DND-41 (cell line): ENCODE measurements at regions not wholly inside any gene's neighbourhood (a gene's known extent, or its start where the extent isn't known, plus 50 kb on each side); places are given as distances from the start of the nearest gene placed in this dataset.
"Not testable (repeated sequence)": the region's sequence is repeated elsewhere in the genome, so short reads cannot be mapped to it uniquely, and the experiment has no call there.

Experiments
- ATAC-seq: fragments of 200-7000 bp; cut with Tn5 transposase; 3 replicates; pipeline ENCODE4 v1.9.1; 2021; ENCODE audit warnings: low read depth; ENCODE audit not compliant: insufficient read depth
- DNase-seq: peaks from one replicate; pipeline ENCODE4 v3.0.0-alpha.2; 2020
- H2AFZ ChIP-seq: 2 replicates; pipeline ENCODE4 v1.6.0; 2012; ENCODE audit warnings: low read depth, low read length
- H3K27ac ChIP-seq: 2 replicates; pipeline ENCODE4 v1.5.1; 2012; ENCODE audit warnings: low read length, inconsistent platforms
- H3K27me3 ChIP-seq: fragments of 200-600 bp; sonication (generic); 2 replicates; pipeline ENCODE4 v1.6.0; 2012; ENCODE audit warnings: low read length, mild to moderate bottlenecking, inconsistent platforms; ENCODE audit not compliant: insufficient read depth, poor library complexity
- H3K36me3 ChIP-seq: 2 replicates; pipeline ENCODE4 v1.5.1; 2012; ENCODE audit warnings: low read length, inconsistent platforms; ENCODE audit not compliant: insufficient read depth
- H3K4me1 ChIP-seq: 2 replicates; pipeline ENCODE4 v1.5.1; 2012; ENCODE audit warnings: mild to moderate bottlenecking, low read length; ENCODE audit not compliant: insufficient read depth
- H3K4me2 ChIP-seq: 2 replicates; pipeline ENCODE4 v1.6.0; 2012; ENCODE audit warnings: mild to moderate bottlenecking, moderate library complexity, low read length, inconsistent platforms; ENCODE audit not compliant: insufficient read depth
- H3K4me3 ChIP-seq, 2 experiments: fragments of 200-600 bp in 1 of 2; shearing (Covaris generic) in 1 of 2; 2 replicates each; pipeline ENCODE4 v1.5.1; 2012 to 2016; ENCODE audit warnings: inconsistent platforms in 2 of 2, low read length in 2 of 2, mild to moderate bottlenecking in 2 of 2, low read depth in 1 of 2, moderate library complexity in 1 of 2
- H3K79me2 ChIP-seq: 2 replicates; pipeline ENCODE4 v1.6.0; 2012; ENCODE audit warnings: low read length, inconsistent platforms; ENCODE audit not compliant: insufficient read depth
- H3K9ac ChIP-seq: 2 replicates; pipeline ENCODE4 v1.6.0; 2012; ENCODE audit warnings: low read depth, mild to moderate bottlenecking, inconsistent platforms, low read length, moderate library complexity
- H3K9me3 ChIP-seq: 2 replicates; pipeline ENCODE4 v1.5.1; 2012; ENCODE audit warnings: low read length, moderate library complexity, mild to moderate bottlenecking, inconsistent platforms; ENCODE audit not compliant: insufficient read depth, severe bottlenecking
- H4K20me1 ChIP-seq: 2 replicates; pipeline ENCODE4 v1.6.0; 2012; ENCODE audit warnings: low read length; ENCODE audit not compliant: insufficient read depth
- CTCF ChIP-seq: IDR thresholded peaks from 2 replicates; pipeline ENCODE4 v1.5.1; 2012; ENCODE audit warnings: borderline replicate concordance, low read length, moderate library complexity, mild to moderate bottlenecking; ENCODE audit not compliant: poor library complexity, severe bottlenecking; ENCODE audit errors: extremely low read depth
- EZH2 ChIP-seq: IDR thresholded peaks from 3 replicates; pipeline ENCODE4 v1.6.1; 2012; ENCODE audit warnings: borderline replicate concordance, low read depth, mild to moderate bottlenecking, moderate library complexity, low read length, inconsistent platforms; ENCODE audit not compliant: severe bottlenecking

GRCh38 chr13:89407357-89407756 is 1736.2 kb downstream of the SLITRK5 start:
- no peaks in the 10 kb centered on the region for H3K4me1 ChIP-seq
- ATAC-seq (no peak), DNase-seq (no peak)
- no peaks in the 10 kb centered on the region for H3K9me3 ChIP-seq
- H3K4me2 ChIP-seq, result no peak overlapping the region
- no peaks in the 10 kb centered on the region for H3K27me3 ChIP-seq
- H4K20me1 ChIP-seq, result no peaks in the 10 kb centered on the region
- no peak overlapping the region for H3K27ac ChIP-seq
- no peaks in the 10 kb centered on the region for H3K79me2 ChIP-seq
- H3K9ac ChIP-seq, result no peak overlapping the region
- H2AFZ ChIP-seq, result no peak overlapping the region
- TF ChIP-seq EZH2 (no peak), CTCF (no peak)
- H3K4me3 ChIP-seq, result no peak overlapping the region
- H3K36me3 ChIP-seq, result no peaks in the 10 kb centered on the region

- H2AFZ ChIP-seq, result no peak overlapping the region
- no peak for ATAC-seq
Observed at GRCh38 chr13:89432997-89433396, 1761.8 kb downstream of the SLITRK5 start.

GRCh38 chr13:89434624-89435023 is 1763.5 kb downstream of the SLITRK5 start:
- H3K36me3 ChIP-seq, H3K27ac ChIP-seq, H3K79me2 ChIP-seq, H3K9ac ChIP-seq, H3K4me1 ChIP-seq, H4K20me1 ChIP-seq, H3K4me3 ChIP-seq, ATAC-seq, H2AFZ ChIP-seq, H3K4me2 ChIP-seq, DNase-seq, H3K27me3 ChIP-seq, H3K9me3 ChIP-seq: not testable (repeated sequence)
- peak; percentile 4 for TF ChIP-seq CTCF

More at GRCh38 chr13:89432997-89433396, 1761.8 kb downstream of the SLITRK5 start:
- no peaks in the 10 kb centered on the region for H4K20me1 ChIP-seq
- H3K79me2 ChIP-seq, result no peaks in the 10 kb centered on the region
- H3K4me3 ChIP-seq, result no peak overlapping the region
- no peak overlapping the region for H3K9ac ChIP-seq
- no peaks in the 10 kb centered on the region for H3K4me1 ChIP-seq
- peaks cover 2% of the 10 kb centered on the region for H3K9me3 ChIP-seq
- TF ChIP-seq CTCF (no peak), EZH2 (no peak)
- DNase-seq, result no peak
- H3K4me2 ChIP-seq, result no peak overlapping the region
- H3K27me3 ChIP-seq, result no peaks in the 10 kb centered on the region
- H3K27ac ChIP-seq, result no peak overlapping the region
- H3K36me3 ChIP-seq, result no peaks in the 10 kb centered on the region

GRCh38 chr13:89454681-89455080 is 1783.5 kb downstream of the SLITRK5 start:
- Histone ChIP-seq H3K4me3 (no peak overlapping the region), H3K27ac (no peak overlapping the region), H2AFZ (no peak overlapping the region), H3K79me2 (no peaks in the 10 kb centered on the region), H3K9ac (no peak overlapping the region), H3K4me1 (no peaks in the 10 kb centered on the region), H3K27me3 (no peaks in the 10 kb centered on the region), H3K36me3 (no peaks in the 10 kb centered on the region), H3K4me2 (no peak overlapping the region), H3K9me3 (no peaks in the 10 kb centered on the region), H4K20me1 (no peaks in the 10 kb centered on the region)
- TF ChIP-seq EZH2 (no peak), CTCF (no peak)
- no peak for ATAC-seq
- DNase-seq, result no peak
